PC-3 (cell line): ENCODE measurements at regions not wholly inside any gene's neighbourhood (a gene's known extent, or its start where the extent isn't known, plus 50 kb on each side); places are given as distances from the start of the nearest gene placed in this dataset.

Source experiments
- ATAC-seq: fragments of 200-7000 bp; cut with Tn5 transposase; 2 replicates; pipeline ENCODE4 v1.9.1; 2020; ENCODE audit warnings: mild to moderate bottlenecking, moderate library complexity
- BruUV-seq: library from RNA; stranded (reverse); fragments of 400-500 nt; replicated peaks from 2 replicates; lab custom pipeline; 2021; lab: Mats Ljungman, UMichigan
- CTCF ChIA-PET: fragments of 300-600 bp; sonication (Branson Sonifier 250); formaldehyde crosslinking; loops from one replicate; lab custom pipeline; 2022; ENCODE audit warnings: antibody characterized with exemption; lab: Charles Lee
- POLR2A ChIA-PET: fragments of 300-600 bp; sonication (Branson Sonifier 250); formaldehyde crosslinking; loops from one replicate; lab custom pipeline; 2022; ENCODE audit warnings: antibody characterized with exemption; ENCODE audit not compliant: unreplicated experiment; lab: Charles Lee
- DNase-seq: peaks from one replicate; pipeline ENCODE4 v3.0.0-alpha.2; 2015
- H2AFZ ChIP-seq: fragments of 300-600 bp; sonication (generic); 2 replicates; pipeline ENCODE4 v1.6.0; 2016; ENCODE audit warnings: antibody characterized with exemption, low read length
- H3F3A ChIP-seq: fragments of 300-600 bp; sonication (generic); one replicate; pipeline ENCODE4 v1.6.0; 2017; ENCODE audit warnings: antibody characterized with exemption, low read length, control low read depth, mild to moderate bottlenecking; ENCODE audit not compliant: unreplicated experiment
- H3K27ac ChIP-seq: fragments of 300-600 bp; sonication (generic); 2 replicates; pipeline ENCODE4 v1.5.1; 2016; ENCODE audit warnings: mild to moderate bottlenecking, low read length
- H3K27me3 ChIP-seq: fragments of 300-600 bp; sonication (generic); 2 replicates; pipeline ENCODE4 v1.6.1; 2016; ENCODE audit warnings: low read length, mixed read lengths
- H3K36me3 ChIP-seq: fragments of 300-600 bp; sonication (generic); 2 replicates; pipeline ENCODE4 v1.6.1; 2016; ENCODE audit warnings: low read depth, mixed run types, low read length, mixed read lengths
- H3K4me1 ChIP-seq: fragments of 300-600 bp; sonication (generic); 2 replicates; pipeline ENCODE4 v1.5.1; 2016; ENCODE audit warnings: low read length; ENCODE audit not compliant: insufficient read depth
- H3K4me2 ChIP-seq: fragments of 300-600 bp; sonication (generic); 2 replicates; pipeline ENCODE4 v1.6.0; 2016; ENCODE audit warnings: low read length
- H3K4me3 ChIP-seq: fragments of 300-600 bp; sonication (generic); 2 replicates; pipeline ENCODE4 v1.5.1; 2016; ENCODE audit warnings: mild to moderate bottlenecking, low read length, mixed read lengths
- H3K79me2 ChIP-seq: fragments of 300-600 bp; sonication (generic); 2 replicates; pipeline ENCODE4 v1.6.1; 2017; ENCODE audit warnings: low read length, mixed read lengths
- H3K9ac ChIP-seq: fragments of 300-600 bp; sonication (generic); 2 replicates; pipeline ENCODE4 v1.6.0; 2016; ENCODE audit warnings: mild to moderate bottlenecking, low read length
- H3K9me2 ChIP-seq: fragments of 300-600 bp; sonication (generic); replicated peaks from 2 replicates; pipeline ENCODE4 v1.6.1; 2016; ENCODE audit warnings: mixed run types, low read length, mixed read lengths
- H3K9me3 ChIP-seq: fragments of 300-600 bp; sonication (generic); 2 replicates; pipeline ENCODE4 v1.6.1; 2016; ENCODE audit warnings: low read length, mixed read lengths
- H4K20me1 ChIP-seq: fragments of 300-600 bp; sonication (generic); 2 replicates; pipeline ENCODE4 v1.6.1; 2016; ENCODE audit warnings: low read length, mixed read lengths
- EZH2 ChIP-seq: fragments of 300-600 bp; sonication (generic); IDR thresholded peaks from one replicate; pipeline ENCODE4 v1.6.1; 2017; ENCODE audit warnings: antibody characterized with exemption, mild to moderate bottlenecking, low read length; ENCODE audit not compliant: unreplicated experiment
- EZH2phosphoT487 ChIP-seq: fragments of 300-600 bp; sonication (generic); IDR thresholded peaks from 2 replicates; pipeline ENCODE4 v1.6.1; 2018; ENCODE audit warnings: mild to moderate bottlenecking, antibody characterized with exemption, low read length, borderline replicate concordance
- intact Hi-C: fragments of 100-400 bp; cut with micrococcal nuclease; formaldehyde crosslinking; loops from 2 replicates; pipeline ENCODE4 v1.9.0; 2023
- TF ChIP-seq, protein P1 (sequence below): fragments of 300-600 bp; sonication (generic); conservative IDR thresholded peaks from 2 replicates; pipeline ENCODE4 v1.5.1; 2017; ENCODE audit warnings: antibody characterized with exemption, low read depth, mild to moderate bottlenecking, low read length

DNA sequence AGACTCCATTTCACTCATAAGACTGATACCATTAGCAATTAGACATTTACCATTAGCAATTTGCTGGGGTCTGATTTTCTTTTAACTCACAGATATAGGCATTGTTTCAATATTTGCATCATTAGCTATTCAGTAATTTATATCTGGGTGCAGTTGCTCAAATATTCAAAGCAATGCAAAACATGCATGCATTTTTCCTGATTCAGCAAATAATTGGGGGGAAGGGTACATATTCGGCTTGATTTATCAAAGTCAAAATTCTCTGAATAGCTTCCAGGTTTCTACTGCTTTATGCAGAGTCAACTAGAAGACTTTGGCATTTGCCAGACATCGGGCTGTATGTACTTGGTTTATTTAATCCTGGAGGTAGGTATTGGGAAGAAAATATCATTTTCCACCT is 315.6 kb upstream of the NR2F2 start:
- H3K9me2 ChIP-seq, result no peaks in the 10 kb centered on the region
- POLR2A ChIA-PET, result no interaction called here
- H3K36me3 ChIP-seq, result no peaks in the 10 kb centered on the region
- H4K20me1 ChIP-seq, result no peaks in the 10 kb centered on the region
- DNase-seq (no peak), ATAC-seq (no peak)
- no TSS peak for BruUV-seq
- no peak overlapping the region for H3K4me2 ChIP-seq
- H3K79me2 ChIP-seq, result no peaks in the 10 kb centered on the region
- no peak overlapping the region for H3K4me3 ChIP-seq
- no peaks in the 10 kb centered on the region for H3K4me1 ChIP-seq
- intact Hi-C loops, result no loop called here
- no peak overlapping the region for H3K9ac ChIP-seq
- no peaks in the 10 kb centered on the region for H3F3A ChIP-seq
- no peaks in the 10 kb centered on the region for H3K9me3 ChIP-seq
- no peak overlapping the region for H3K27ac ChIP-seq
- CTCF ChIA-PET, result no interaction called here
- H2AFZ ChIP-seq, result no peak overlapping the region
- no peaks in the 10 kb centered on the region for H3K27me3 ChIP-seq
- TF ChIP-seq EZH2phosphoT487 (no peak), EZH2 (no peak)
- TF ChIP-seq, protein P1, sequence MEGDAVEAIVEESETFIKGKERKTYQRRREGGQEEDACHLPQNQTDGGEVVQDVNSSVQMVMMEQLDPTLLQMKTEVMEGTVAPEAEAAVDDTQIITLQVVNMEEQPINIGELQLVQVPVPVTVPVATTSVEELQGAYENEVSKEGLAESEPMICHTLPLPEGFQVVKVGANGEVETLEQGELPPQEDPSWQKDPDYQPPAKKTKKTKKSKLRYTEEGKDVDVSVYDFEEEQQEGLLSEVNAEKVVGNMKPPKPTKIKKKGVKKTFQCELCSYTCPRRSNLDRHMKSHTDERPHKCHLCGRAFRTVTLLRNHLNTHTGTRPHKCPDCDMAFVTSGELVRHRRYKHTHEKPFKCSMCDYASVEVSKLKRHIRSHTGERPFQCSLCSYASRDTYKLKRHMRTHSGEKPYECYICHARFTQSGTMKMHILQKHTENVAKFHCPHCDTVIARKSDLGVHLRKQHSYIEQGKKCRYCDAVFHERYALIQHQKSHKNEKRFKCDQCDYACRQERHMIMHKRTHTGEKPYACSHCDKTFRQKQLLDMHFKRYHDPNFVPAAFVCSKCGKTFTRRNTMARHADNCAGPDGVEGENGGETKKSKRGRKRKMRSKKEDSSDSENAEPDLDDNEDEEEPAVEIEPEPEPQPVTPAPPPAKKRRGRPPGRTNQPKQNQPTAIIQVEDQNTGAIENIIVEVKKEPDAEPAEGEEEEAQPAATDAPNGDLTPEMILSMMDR, result no peak

DNA sequence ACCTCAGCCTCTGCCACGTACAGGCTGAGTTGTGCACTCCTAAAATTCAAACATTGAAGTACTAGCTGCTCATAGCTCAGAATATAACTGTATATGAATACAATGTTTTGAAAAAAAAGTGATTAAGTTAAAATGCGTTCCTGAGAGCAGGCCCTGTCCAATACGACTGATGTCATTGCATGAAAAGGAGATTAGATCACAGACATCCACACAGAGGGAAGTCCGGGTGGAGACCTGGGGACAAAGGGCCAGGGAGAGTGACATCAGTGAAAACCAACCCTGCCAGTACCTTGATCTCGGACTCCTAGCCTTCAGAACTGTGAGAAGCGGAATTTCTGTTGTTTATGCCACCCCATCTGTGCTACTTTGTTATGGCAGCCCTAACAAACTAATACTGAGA is 311.4 kb upstream of the NR2F2 start:
- Histone ChIP-seq H3K4me2 (no peak overlapping the region), H3K36me3 (no peaks in the 10 kb centered on the region), H4K20me1 (no peaks in the 10 kb centered on the region), H3K27ac (no peak overlapping the region), H3K4me1 (no peaks in the 10 kb centered on the region), H3K4me3 (no peak overlapping the region), H3K9me3 (no peaks in the 10 kb centered on the region), H2AFZ (no peak overlapping the region), H3K9me2 (no peaks in the 10 kb centered on the region), H3K9ac (no peak overlapping the region), H3F3A (no peaks in the 10 kb centered on the region), H3K27me3 (no peaks in the 10 kb centered on the region), H3K79me2 (no peaks in the 10 kb centered on the region)
- TF ChIP-seq EZH2, result no peak
- intact Hi-C loops, result no loop called here
- POLR2A ChIA-PET, result no interaction called here
- BruUV-seq, result no TSS peak
- ATAC-seq, result no peak
- no peak for DNase-seq
- CTCF ChIA-PET, result no interaction called here

DNA sequence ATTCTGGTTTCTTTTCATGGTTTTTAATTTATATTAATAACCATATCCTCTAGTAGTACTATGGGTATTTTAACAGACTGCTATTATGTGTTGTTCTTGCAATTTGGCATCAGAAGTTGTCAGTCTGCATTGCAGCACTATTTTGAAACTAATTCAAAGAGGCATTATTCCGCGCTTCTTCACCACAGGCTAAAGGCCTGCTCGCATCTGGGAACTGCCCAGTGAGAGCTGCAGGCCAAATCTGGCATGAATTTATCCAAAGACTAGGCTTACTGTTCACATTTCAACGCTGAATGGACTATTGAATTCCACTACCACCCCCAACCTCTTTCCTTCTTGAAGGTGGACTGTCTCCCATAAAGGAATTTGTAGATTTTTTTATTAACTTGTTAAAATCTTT is 310.4 kb upstream of the NR2F2 start:
- H3F3A ChIP-seq, result no peaks in the 10 kb centered on the region
- no peaks in the 10 kb centered on the region for H3K27me3 ChIP-seq
- ATAC-seq (no peak), DNase-seq (no peak)
- intact Hi-C loops, result loop anchor here (10.0 kb wide), 1 partner anchor 765 kb away; no protein-coding TSS in a partner anchor
- no peaks in the 10 kb centered on the region for H3K79me2 ChIP-seq
- ChIA-PET CTCF (no interaction called here), POLR2A (interaction anchor here (0.7 kb wide), 1 partner anchor 611 kb away, joined by 5 read pairs; no protein-coding TSS in a partner anchor)
- no peaks in the 10 kb centered on the region for H4K20me1 ChIP-seq
- H3K4me1 ChIP-seq, result no peaks in the 10 kb centered on the region
- H3K4me2 ChIP-seq, result no peak overlapping the region
- no peaks in the 10 kb centered on the region for H3K9me2 ChIP-seq
- no peaks in the 10 kb centered on the region for H3K9me3 ChIP-seq
- H3K9ac ChIP-seq, result no peak overlapping the region
- H3K4me3 ChIP-seq, result no peak overlapping the region
- no TSS peak for BruUV-seq
- no peak overlapping the region for H2AFZ ChIP-seq
- H3K27ac ChIP-seq, result no peak overlapping the region
- no peaks in the 10 kb centered on the region for H3K36me3 ChIP-seq
- TF ChIP-seq, protein P1, result no peak
- TF ChIP-seq EZH2phosphoT487 (no peak), EZH2 (no peak)
